ENCODE measurements at regions not wholly inside any gene's neighbourhood (a gene's known extent, or its start where the extent isn't known, plus 50 kb on each side); places are given as distances from the start of the nearest gene placed in this dataset.
"Not testable (repeated sequence)": the region's sequence is repeated elsewhere in the genome, so short reads cannot be mapped to it uniquely, and the experiment has no call there.

- DNase-seq, result no peak
These were observed 148.6 kb upstream of the FUT9 start for GRCh38 chr6:95867205-95867604.

GRCh38 chr6:95877480-95877879 lies 138.3 kb upstream of the FUT9 start:
- DNase-seq, result no peak

GRCh38 chr6:95879856-95880255 lies 135.9 kb upstream of the FUT9 start:
- no peak for DNase-seq

- DNase-seq, result no peak
These were observed 133.4 kb upstream of the FUT9 start for GRCh38 chr6:95882371-95882770.

GRCh38 chr6:95888711-95889110 lies 127.1 kb upstream of the FUT9 start:
- not testable (repeated sequence) for DNase-seq

- no peak for DNase-seq
These were observed 110.6 kb upstream of the FUT9 start for GRCh38 chr6:95905132-95905531.

GRCh38 chr6:95917034-95917433 lies 98.7 kb upstream of the FUT9 start:
- DNase-seq, result peak; percentile 27

- DNase-seq, result no peak
These were observed 92.3 kb upstream of the FUT9 start for GRCh38 chr6:95923518-95923917.

GRCh38 chr6:95935736-95936135 lies 80.0 kb upstream of the FUT9 start:
- no peak for DNase-seq

GRCh38 chr6:95946906-95947305 lies 68.9 kb upstream of the FUT9 start:
- DNase-seq, result no peak

- no peak for DNase-seq
These were observed 67.5 kb upstream of the FUT9 start for GRCh38 chr6:95948324-95948723.

GRCh38 chr6:95949985-95950384 lies 65.8 kb upstream of the FUT9 start:
- no peak for DNase-seq

- DNase-seq, result no peak
These were observed 57.1 kb upstream of the FUT9 start for GRCh38 chr6:95958686-95959085.

- DNase-seq, result no peak
These were observed 56.5 kb upstream of the FUT9 start for GRCh38 chr6:95959261-95959660.

Measured in MV-4-11 (cell line).